Mesenchymal stem cell (in vitro differentiated cells and primary cell): ENCODE measurements at regions not wholly inside any gene's neighbourhood (a gene's known extent, or its start where the extent isn't known, plus 50 kb on each side); places are given as distances from the start of the nearest gene placed in this dataset.
A peak's percentile ranks its signal among the peaks of the same experiment; 100 is the strongest.

Experiments used
- DNase-seq: peaks from one replicate; pipeline ENCODE4 v3.0.0-alpha.2; 2013
- H2AFZ ChIP-seq: one replicate; pipeline ENCODE4 v1.6.1; 2013; ENCODE audit warnings: low read depth, mild to moderate bottlenecking, control low read depth, inconsistent platforms, low read length, moderate library complexity
- H2AK5ac ChIP-seq: 2 replicates; pipeline ENCODE4 v1.6.1; 2013; ENCODE audit warnings: low read length, moderate library complexity, mild to moderate bottlenecking, inconsistent platforms; ENCODE audit not compliant: severe bottlenecking
- H2BK120ac ChIP-seq: one replicate; pipeline ENCODE4 v1.6.1; 2013; ENCODE audit warnings: low read depth, mild to moderate bottlenecking, inconsistent platforms, low read length, moderate library complexity
- H2BK12ac ChIP-seq, 2 experiments: one replicate each; pipeline ENCODE4 v1.6.1; 2013; ENCODE audit warnings: inconsistent platforms in 2 of 2, low read length in 2 of 2, mild to moderate bottlenecking in 2 of 2, moderate library complexity in 2 of 2, control low read depth in 1 of 2
- H2BK15ac ChIP-seq: one replicate; pipeline ENCODE4 v1.6.1; 2013; ENCODE audit warnings: mild to moderate bottlenecking, low read depth, inconsistent platforms; ENCODE audit not compliant: poor library complexity, severe bottlenecking
- H2BK5ac ChIP-seq: 2 replicates; pipeline ENCODE4 v1.6.1; 2013; ENCODE audit warnings: low read depth, mild to moderate bottlenecking, low read length, control low read depth, inconsistent platforms; ENCODE audit not compliant: poor library complexity, severe bottlenecking
- H3K14ac ChIP-seq, 2 experiments: one replicate each; pipeline ENCODE4 v1.6.1; 2013; ENCODE audit warnings: inconsistent platforms in 2 of 2, low read length in 2 of 2, control low read depth in 1 of 2, mild to moderate bottlenecking in 1 of 2, moderate library complexity in 1 of 2
- H3K18ac ChIP-seq, 2 experiments: one replicate each; pipeline ENCODE4 v1.6.1; 2013; ENCODE audit warnings: inconsistent platforms in 2 of 2, low read length in 2 of 2, control low read depth in 1 of 2, low read depth in 1 of 2, mild to moderate bottlenecking in 1 of 2
- H3K23ac ChIP-seq, 2 experiments: one replicate each; pipeline ENCODE4 v1.6.1; 2013; ENCODE audit warnings: inconsistent platforms in 2 of 2, low read length in 2 of 2, mild to moderate bottlenecking in 2 of 2, moderate library complexity in 2 of 2, control low read depth in 1 of 2
- H3K27ac ChIP-seq: 2 replicates; pipeline ENCODE4 v1.5.1; 2013; ENCODE audit warnings: mild to moderate bottlenecking, moderate library complexity, low read length, control low read depth, inconsistent platforms; ENCODE audit not compliant: poor library complexity, severe bottlenecking
- H3K27me3 ChIP-seq, 2 experiments: 2 replicates each; pipeline versions ENCODE4 v1.6.1 to v1.7.0; 2013; ENCODE audit warnings: low read length in 2 of 2, mild to moderate bottlenecking in 2 of 2, moderate library complexity in 2 of 2, control low read depth in 1 of 2, inconsistent platforms in 1 of 2; ENCODE audit not compliant: control insufficient read depth in 1 of 2, insufficient read depth in 1 of 2
- H3K36me3 ChIP-seq, 2 experiments: 2 replicates each; pipeline versions ENCODE4 v1.6.1 to v1.7.0; 2013; ENCODE audit warnings: low read length in 2 of 2, control low read depth in 1 of 2, inconsistent platforms in 1 of 2, low read depth in 1 of 2, mild to moderate bottlenecking in 1 of 2; ENCODE audit not compliant: insufficient read depth in 2 of 2, control insufficient read depth in 1 of 2
- H3K4ac ChIP-seq, 2 experiments: one replicate each; pipeline ENCODE4 v1.6.1; 2013; ENCODE audit warnings: inconsistent platforms in 2 of 2, low read length in 2 of 2, mild to moderate bottlenecking in 2 of 2, moderate library complexity in 2 of 2, control low read depth in 1 of 2, low read depth in 1 of 2
- H3K4me1 ChIP-seq: 2 replicates; pipeline ENCODE4 v1.6.1; 2013; ENCODE audit warnings: low read depth, low read length, control low read depth; ENCODE audit not compliant: control insufficient read depth, insufficient read depth
- H3K4me2 ChIP-seq: 2 replicates; pipeline ENCODE4 v1.6.1; 2013; ENCODE audit warnings: low read length, mild to moderate bottlenecking, inconsistent platforms; ENCODE audit not compliant: poor library complexity, severe bottlenecking
- H3K4me3 ChIP-seq, 2 experiments: 2 replicates each; pipeline versions ENCODE4 v1.5.1 to v1.7.0; 2013; ENCODE audit warnings: low read length in 2 of 2, mild to moderate bottlenecking in 2 of 2, control low read depth in 1 of 2, low read depth in 1 of 2; ENCODE audit not compliant: insufficient read depth in 1 of 2
- H3K79me1 ChIP-seq: replicated peaks from 2 replicates; pipeline ENCODE4 v1.6.1; 2013; ENCODE audit warnings: mild to moderate bottlenecking, control low read depth, low read length, inconsistent platforms; ENCODE audit not compliant: poor library complexity, severe bottlenecking
- H3K9ac ChIP-seq: 2 replicates; pipeline ENCODE4 v1.7.0; 2013; ENCODE audit warnings: mild to moderate bottlenecking, low read length, moderate library complexity
- H3K9me3 ChIP-seq: 2 replicates; pipeline ENCODE4 v1.7.0; 2013; ENCODE audit warnings: mild to moderate bottlenecking, low read length; ENCODE audit not compliant: control insufficient read depth
- H4K8ac ChIP-seq: one replicate; pipeline ENCODE4 v1.6.1; 2013; ENCODE audit warnings: inconsistent platforms, mild to moderate bottlenecking, low read length, moderate library complexity
- H4K91ac ChIP-seq: one replicate; pipeline ENCODE4 v1.6.1; 2013; ENCODE audit warnings: mild to moderate bottlenecking, low read length, inconsistent platforms
- WGBS: methylation state at CpG from one replicate; pipeline ENCODE4 v1.1.7; 2013; ENCODE audit warnings: mixed read lengths; 5-methylcytosine and 5-hydroxymethylcytosine counted together

DNA sequence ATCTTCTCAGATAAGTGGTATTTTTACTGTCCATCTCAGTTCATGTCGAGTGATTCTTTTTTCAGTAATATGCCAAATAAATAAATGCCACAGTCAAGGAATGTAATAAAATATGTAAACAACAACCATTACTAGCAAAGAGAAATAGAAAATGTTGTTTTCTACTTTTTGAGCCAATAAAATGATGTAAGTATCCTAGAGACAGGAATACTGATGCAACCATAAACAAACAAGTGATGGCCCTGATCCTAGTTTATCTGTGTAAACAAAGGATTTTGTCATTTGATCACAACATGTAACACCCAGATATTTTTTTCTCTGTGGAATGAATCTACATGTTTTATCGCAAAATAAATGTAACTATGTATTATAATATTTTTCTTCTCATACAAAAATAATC lies 1852.8 kb downstream of the EFNA5 start:
- Histone ChIP-seq H2AFZ (no peak overlapping the region), H3K27ac (no peak overlapping the region), H2BK12ac (no peak overlapping the region), H4K91ac (no peak overlapping the region), H3K27me3 (no peaks in the 10 kb centered on the region), H3K4me2 (no peak overlapping the region), H3K4me3 (no peak overlapping the region), H3K79me1 (no peaks in the 10 kb centered on the region), H2AK5ac (no peak overlapping the region), H3K4me1 (no peaks in the 10 kb centered on the region), H2BK5ac (no peak overlapping the region), H2BK120ac (no peak overlapping the region), H2BK15ac (no peak overlapping the region), H4K8ac (no peak overlapping the region), H3K14ac (no peak overlapping the region), H3K9me3 (no peaks in the 10 kb centered on the region), H3K18ac (no peak overlapping the region), H3K36me3 (no peaks in the 10 kb centered on the region), H3K23ac (no peak overlapping the region), H3K4ac (no peak overlapping the region), H3K9ac (no peak overlapping the region)
- DNase-seq: peak; percentile 22
- WGBS: no CpG with 5 or more reads among the region's 2 CpGs

DNA sequence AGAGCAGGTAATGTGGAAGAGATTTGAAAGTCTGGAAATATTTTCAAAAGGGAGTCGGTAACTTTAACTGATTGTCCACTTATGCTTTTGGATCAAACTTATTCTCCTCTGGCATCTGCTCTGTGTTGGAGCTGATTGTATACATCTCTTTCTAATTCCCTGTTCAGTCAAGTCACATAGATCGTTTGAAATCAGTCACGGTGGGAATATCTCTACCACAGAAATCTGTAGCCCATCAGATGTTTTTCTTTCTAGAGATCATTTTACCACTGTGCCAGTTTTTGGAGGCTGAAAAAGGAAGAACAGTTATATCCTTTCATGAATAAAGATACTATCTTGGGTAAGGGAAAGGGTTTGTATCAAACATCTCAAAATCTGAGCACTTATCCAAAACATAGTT lies 1853.3 kb downstream of the EFNA5 start:
- whole genome bisulfite sequencing: 100% methylated on average over 1 of the region's 3 CpGs
- no peak overlapping the region for H2BK12ac ChIP-seq

DNA sequence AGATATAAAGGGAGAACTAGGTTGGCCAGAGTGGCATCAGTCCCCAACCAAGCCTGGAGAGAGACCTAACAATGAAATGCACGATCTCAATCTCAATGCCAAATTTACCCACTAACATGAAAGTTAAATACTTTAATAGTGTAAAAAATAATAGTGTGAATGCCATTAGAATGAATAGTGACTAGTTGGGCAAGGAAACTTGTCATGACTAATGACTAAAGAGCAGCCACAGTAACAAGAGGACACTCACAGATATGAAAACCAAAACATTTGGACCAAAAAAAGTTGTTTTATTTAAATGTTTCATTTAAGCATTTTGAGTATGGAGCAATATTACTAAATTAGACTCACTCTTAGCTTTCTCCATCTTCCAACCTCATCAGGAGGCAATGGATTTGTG lies 1853.8 kb downstream of the EFNA5 start:
- Histone ChIP-seq H2BK5ac (no peak overlapping the region), H4K8ac (no peak overlapping the region), H3K27me3 (no peaks in the 10 kb centered on the region), H3K18ac (peak overlapping the region in 1 of 2 experiments; percentile 34), H3K23ac (no peak overlapping the region), H2AK5ac (no peak overlapping the region), H3K9me3 (no peaks in the 10 kb centered on the region), H3K14ac (no peak overlapping the region), H2AFZ (no peak overlapping the region), H2BK120ac (no peak overlapping the region), H3K4me1 (no peaks in the 10 kb centered on the region), H4K91ac (no peak overlapping the region), H3K79me1 (no peaks in the 10 kb centered on the region), H3K9ac (no peak overlapping the region), H3K4ac (no peak overlapping the region), H2BK15ac (no peak overlapping the region), H2BK12ac (no peak overlapping the region), H3K36me3 (no peaks in the 10 kb centered on the region), H3K4me2 (no peak overlapping the region), H3K4me3 (no peak overlapping the region), H3K27ac (no peak overlapping the region)
- no peak for DNase-seq
- WGBS: no CpG with 5 or more reads among the region's 1 CpG

More for the DNA sequence above, 1853.3 kb downstream of the EFNA5 start:
- Histone ChIP-seq H3K9me3 (no peaks in the 10 kb centered on the region), H3K79me1 (no peaks in the 10 kb centered on the region), H3K23ac (no peak overlapping the region), H2BK120ac (no peak overlapping the region), H4K8ac (no peak overlapping the region), H3K4me2 (no peak overlapping the region), H3K9ac (peak overlapping the region; percentile 20), H2BK15ac (no peak overlapping the region), H3K18ac (no peak overlapping the region), H3K4ac (no peak overlapping the region), H3K27me3 (no peaks in the 10 kb centered on the region), H4K91ac (no peak overlapping the region), H2BK5ac (no peak overlapping the region), H3K14ac (no peak overlapping the region), H2AK5ac (no peak overlapping the region), H3K4me3 (no peak overlapping the region), H3K4me1 (no peaks in the 10 kb centered on the region), H2AFZ (no peak overlapping the region), H3K27ac (no peak overlapping the region), H3K36me3 (no peaks in the 10 kb centered on the region)
- DNase-seq: no peak

DNA sequence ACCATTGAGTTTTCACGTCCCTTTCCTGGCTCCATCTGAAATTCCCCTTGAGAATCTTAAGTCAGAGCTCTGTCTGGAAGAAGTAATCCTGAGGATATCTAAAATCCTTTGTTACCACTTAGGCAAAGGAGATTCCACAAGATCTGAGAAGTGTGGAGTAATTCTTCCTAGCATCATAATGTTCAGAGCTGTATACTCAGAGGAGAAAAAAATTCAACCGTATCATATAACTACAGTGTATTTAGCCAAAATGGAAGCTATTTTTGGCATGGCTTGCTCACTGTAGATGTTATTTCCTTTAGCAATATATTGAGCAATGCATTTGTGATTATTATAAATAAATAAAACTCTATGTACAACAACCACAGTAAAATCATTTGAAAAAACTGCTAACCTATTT lies 1858.4 kb downstream of the EFNA5 start:
- DNase-seq: no peak
- Histone ChIP-seq H3K18ac (no peak overlapping the region), H4K91ac (no peak overlapping the region), H3K27me3 (no peaks in the 10 kb centered on the region), H3K36me3 (no peaks in the 10 kb centered on the region), H3K4me3 (no peak overlapping the region), H2AFZ (no peak overlapping the region), H3K23ac (no peak overlapping the region), H3K4me1 (no peaks in the 10 kb centered on the region), H4K8ac (no peak overlapping the region), H3K9ac (no peak overlapping the region), H3K4ac (no peak overlapping the region), H3K9me3 (no peaks in the 10 kb centered on the region), H3K14ac (no peak overlapping the region), H2BK120ac (no peak overlapping the region), H3K79me1 (no peaks in the 10 kb centered on the region), H2BK15ac (no peak overlapping the region), H2BK12ac (no peak overlapping the region), H3K27ac (no peak overlapping the region), H2BK5ac (no peak overlapping the region), H3K4me2 (no peak overlapping the region), H2AK5ac (no peak overlapping the region)
- WGBS: 100% methylated on average over 1 of the region's 2 CpGs
